ENCODE measurements at regions not wholly inside any gene's neighbourhood (a gene's known extent, or its start where the extent isn't known, plus 50 kb on each side); places are given as distances from the start of the nearest gene placed in this dataset.

DNA sequence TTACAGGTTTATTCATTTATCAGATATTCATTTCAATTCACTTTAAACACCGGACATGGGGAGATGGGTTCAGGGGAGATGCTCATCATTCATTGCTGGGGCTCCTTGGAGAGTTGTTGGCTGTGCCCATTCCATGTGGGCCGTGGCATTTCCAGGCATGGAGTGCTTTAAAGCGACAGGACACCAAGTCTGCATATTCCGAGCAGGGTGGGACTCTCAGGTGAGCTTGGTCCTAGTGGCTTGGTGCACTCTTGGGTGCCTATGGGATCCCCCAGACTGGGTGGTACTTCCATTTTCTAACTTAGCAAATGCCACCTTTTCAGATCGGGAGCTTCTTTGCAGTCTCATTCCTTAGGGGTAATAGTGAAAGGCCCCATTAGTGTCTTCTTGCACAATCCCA is 619.5 kb upstream of the CADM1 start:
- Histone ChIP-seq H2BK120ac (ENCODE audit: insufficient read depth, low read length, poor library complexity) (no peak overlapping the region), H3K4ac (ENCODE audit: low read depth, low read length) (no peak overlapping the region), H3K36me3 (ENCODE audit: control insufficient read depth in 1 of 2, insufficient read depth in 2 of 2, low read length in 2 of 2) (no peaks in the 10 kb centered on the region), H2BK5ac (ENCODE audit: low read depth, low read length, poor library complexity) (no peak overlapping the region), H3K9me3 (ENCODE audit: insufficient read depth, low read depth, low read length) (no peaks in the 10 kb centered on the region), H2AK5ac (ENCODE audit: low read length) (no peak overlapping the region), H3K27me3 (ENCODE audit: insufficient read depth, low read length) (no peaks in the 10 kb centered on the region), H2AFZ (ENCODE audit: insufficient read depth, low read length, poor library complexity) (no peak overlapping the region), H3K4me3 (ENCODE audit: low read depth, low read length) (no peak overlapping the region), H4K8ac (ENCODE audit: low read depth, low read length) (no peak overlapping the region), H3K14ac (ENCODE audit: low read length) (no peak overlapping the region), H3K4me1 (ENCODE audit: control insufficient read depth in 1 of 2, insufficient read depth in 2 of 2, low read length in 2 of 2) (peaks cover 3 to 7% of the 10 kb centered on the region in 2 experiments), H3K79me1 (ENCODE audit: low read length) (no peaks in the 10 kb centered on the region), H2BK12ac (ENCODE audit: low read length) (no peak overlapping the region), H3K4me2 (ENCODE audit: low read length) (no peak overlapping the region), H3K27ac (ENCODE audit: low read depth, low read length) (no peak overlapping the region), H3K9ac (ENCODE audit: low read length) (no peak overlapping the region), H3K18ac (ENCODE audit: low read length) (no peak overlapping the region), H3K79me2 (ENCODE audit: control insufficient read depth, insufficient read depth, low read length, poor library complexity) (no peaks in the 10 kb centered on the region), H4K91ac (ENCODE audit: low read depth, low read length) (no peak overlapping the region), H3K23ac (ENCODE audit: low read length) (no peak overlapping the region), H4K12ac (ENCODE audit: low read depth, low read length) (no peak overlapping the region)
- no peak for DNase-seq
- no CpG with 5 or more reads among the region's 5 CpGs for WGBS (ENCODE audit: extremely low coverage, insufficient coverage, insufficient read length)

DNA sequence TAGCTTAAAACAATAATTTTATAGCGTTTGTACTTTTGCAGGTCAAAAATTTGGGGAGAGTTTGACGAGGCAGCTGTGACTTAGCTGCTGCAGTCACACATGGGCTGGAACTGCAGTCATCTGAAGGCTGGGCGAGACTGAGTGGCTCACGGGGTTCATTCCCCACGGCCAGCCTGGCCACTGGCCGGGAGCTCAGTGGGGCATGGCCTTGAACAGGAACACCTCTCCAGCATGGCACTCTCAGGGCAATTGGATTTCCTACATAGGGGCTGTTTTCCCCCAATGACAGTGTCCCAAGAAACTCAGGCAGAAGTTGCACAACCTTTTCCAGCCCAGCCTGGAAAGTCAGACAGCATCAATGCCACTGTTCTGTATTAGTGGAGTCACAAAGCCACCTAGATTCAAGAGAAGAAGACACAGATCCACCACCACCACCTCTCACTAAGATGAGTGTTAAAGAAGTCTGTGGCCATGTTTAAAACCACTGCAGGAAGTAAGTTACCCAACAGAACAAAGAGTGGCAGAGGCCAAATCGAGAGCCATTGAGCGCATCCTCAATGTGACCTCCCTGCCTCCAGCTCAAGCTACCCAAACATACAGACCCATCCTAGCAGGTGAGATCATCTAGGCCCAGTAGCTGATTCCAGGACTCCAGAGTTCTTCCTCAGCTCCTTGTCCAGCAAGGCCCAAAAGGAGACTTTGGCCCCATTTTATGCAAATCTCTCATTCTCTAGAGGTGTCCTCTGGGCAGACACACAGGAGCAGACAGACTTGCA is 618.7 kb upstream of the CADM1 start:
- no CpG with 5 or more reads among the region's 8 CpGs for WGBS (ENCODE audit: extremely low coverage, insufficient coverage, insufficient read length)
- Histone ChIP-seq H3K4me2 (ENCODE audit: low read length) (no peak overlapping the region), H3K4me1 (ENCODE audit: control insufficient read depth in 1 of 2, insufficient read depth in 2 of 2, low read length in 2 of 2) (peaks cover 3 to 7% of the 10 kb centered on the region in 2 experiments), H4K12ac (ENCODE audit: low read depth, low read length) (no peak overlapping the region), H3K9me3 (ENCODE audit: insufficient read depth, low read depth, low read length) (no peaks in the 10 kb centered on the region), H3K79me1 (ENCODE audit: low read length) (no peaks in the 10 kb centered on the region), H3K79me2 (ENCODE audit: control insufficient read depth, insufficient read depth, low read length, poor library complexity) (no peaks in the 10 kb centered on the region), H4K91ac (ENCODE audit: low read depth, low read length) (no peak overlapping the region), H2BK12ac (ENCODE audit: low read length) (no peak overlapping the region), H3K36me3 (ENCODE audit: control insufficient read depth in 1 of 2, insufficient read depth in 2 of 2, low read length in 2 of 2) (no peaks in the 10 kb centered on the region), H4K8ac (ENCODE audit: low read depth, low read length) (no peak overlapping the region), H3K27me3 (ENCODE audit: insufficient read depth, low read length) (no peaks in the 10 kb centered on the region), H2BK5ac (ENCODE audit: low read depth, low read length, poor library complexity) (no peak overlapping the region), H2AK5ac (ENCODE audit: low read length) (no peak overlapping the region), H2BK120ac (ENCODE audit: insufficient read depth, low read length, poor library complexity) (no peak overlapping the region), H3K9ac (ENCODE audit: low read length) (peak overlapping the region; percentile 9), H3K27ac (ENCODE audit: low read depth, low read length) (no peak overlapping the region), H3K14ac (ENCODE audit: low read length) (no peak overlapping the region), H2AFZ (ENCODE audit: insufficient read depth, low read length, poor library complexity) (no peak overlapping the region), H3K23ac (ENCODE audit: low read length) (no peak overlapping the region), H3K4ac (ENCODE audit: low read depth, low read length) (no peak overlapping the region), H3K18ac (ENCODE audit: low read length) (no peak overlapping the region), H3K4me3 (ENCODE audit: low read depth, low read length) (no peak overlapping the region)
- DNase-seq: no peak

DNA sequence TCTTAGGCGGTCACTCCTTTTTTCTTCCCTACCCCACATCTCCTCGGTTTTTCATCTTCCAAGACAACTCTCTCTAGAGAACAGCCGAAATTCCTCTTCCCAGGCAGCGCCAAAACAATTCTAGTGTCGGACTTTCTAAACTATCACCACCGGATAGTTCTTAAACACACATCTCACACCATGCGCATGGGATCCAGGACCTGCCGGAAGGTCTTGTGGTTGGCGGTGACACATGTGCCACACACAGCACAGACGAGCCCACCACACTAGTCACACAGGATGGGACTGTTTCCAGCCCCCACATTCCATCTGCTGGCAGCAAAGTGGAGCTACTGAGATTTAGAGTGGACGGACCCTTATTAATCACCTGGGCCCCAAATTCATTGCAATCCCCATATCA is 614.9 kb upstream of the CADM1 start:
- Histone ChIP-seq H3K36me3 (ENCODE audit: control insufficient read depth in 1 of 2, insufficient read depth in 2 of 2, low read length in 2 of 2) (no peaks in the 10 kb centered on the region), H4K12ac (ENCODE audit: low read depth, low read length) (no peak overlapping the region), H3K4me1 (ENCODE audit: control insufficient read depth in 1 of 2, insufficient read depth in 2 of 2, low read length in 2 of 2) (no peaks in the 10 kb centered on the region), H3K9ac (ENCODE audit: low read length) (no peak overlapping the region), H2BK5ac (ENCODE audit: low read depth, low read length, poor library complexity) (no peak overlapping the region), H3K14ac (ENCODE audit: low read length) (no peak overlapping the region), H3K23ac (ENCODE audit: low read length) (no peak overlapping the region), H3K4ac (ENCODE audit: low read depth, low read length) (no peak overlapping the region), H3K79me1 (ENCODE audit: low read length) (no peaks in the 10 kb centered on the region), H2BK120ac (ENCODE audit: insufficient read depth, low read length, poor library complexity) (no peak overlapping the region), H3K4me3 (ENCODE audit: low read depth, low read length) (no peak overlapping the region), H3K27me3 (ENCODE audit: insufficient read depth, low read length) (no peaks in the 10 kb centered on the region), H3K9me3 (ENCODE audit: insufficient read depth, low read depth, low read length) (peaks cover 7% of the 10 kb centered on the region), H4K8ac (ENCODE audit: low read depth, low read length) (no peak overlapping the region), H2AK5ac (ENCODE audit: low read length) (no peak overlapping the region), H3K18ac (ENCODE audit: low read length) (no peak overlapping the region), H2AFZ (ENCODE audit: insufficient read depth, low read length, poor library complexity) (no peak overlapping the region), H3K27ac (ENCODE audit: low read depth, low read length) (no peak overlapping the region), H2BK12ac (ENCODE audit: low read length) (no peak overlapping the region), H4K91ac (ENCODE audit: low read depth, low read length) (no peak overlapping the region), H3K4me2 (ENCODE audit: low read length) (no peak overlapping the region), H3K79me2 (ENCODE audit: control insufficient read depth, insufficient read depth, low read length, poor library complexity) (no peaks in the 10 kb centered on the region)
- no peak for DNase-seq
- no CpG with 5 or more reads among the region's 11 CpGs for WGBS (ENCODE audit: extremely low coverage, insufficient coverage, insufficient read length)

DNA sequence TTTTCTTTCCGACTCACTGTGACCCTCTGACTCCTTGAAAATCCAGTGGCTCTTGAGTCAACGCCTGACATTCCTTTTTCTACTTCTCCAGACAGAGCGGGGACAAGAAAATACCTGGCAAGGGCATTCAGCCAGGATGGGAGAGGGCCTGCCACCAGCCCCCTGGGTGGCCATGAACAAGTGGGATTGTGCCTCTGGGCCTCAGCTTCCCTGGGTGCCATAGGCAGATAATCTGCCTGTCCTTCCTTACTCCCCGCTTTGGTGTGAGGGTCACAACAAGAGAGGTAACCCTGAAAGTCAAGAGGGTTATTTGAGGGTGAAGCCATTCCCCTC is 613.9 kb upstream of the CADM1 start:
- H2BK5ac ChIP-seq (ENCODE audit: low read depth, low read length, poor library complexity): no peak overlapping the region
- no peak overlapping the region for H3K4me2 ChIP-seq (ENCODE audit: low read length)
- H2AFZ ChIP-seq (ENCODE audit: insufficient read depth, low read length, poor library complexity): no peak overlapping the region
- H3K23ac ChIP-seq (ENCODE audit: low read length): no peak overlapping the region
- H3K4me3 ChIP-seq (ENCODE audit: low read depth, low read length): no peak overlapping the region
- no peak overlapping the region for H2BK120ac ChIP-seq (ENCODE audit: insufficient read depth, low read length, poor library complexity)
- no peak overlapping the region for H3K9ac ChIP-seq (ENCODE audit: low read length)
- no peak overlapping the region for H2BK12ac ChIP-seq (ENCODE audit: low read length)
- H3K4me1 ChIP-seq (ENCODE audit: control insufficient read depth in 1 of 2, insufficient read depth in 2 of 2, low read length in 2 of 2): no peaks in the 10 kb centered on the region
- no peak overlapping the region for H4K8ac ChIP-seq (ENCODE audit: low read depth, low read length)
- H3K18ac ChIP-seq (ENCODE audit: low read length): no peak overlapping the region
- H3K14ac ChIP-seq (ENCODE audit: low read length): no peak overlapping the region
- no peak overlapping the region for H4K12ac ChIP-seq (ENCODE audit: low read depth, low read length)
- H3K79me2 ChIP-seq (ENCODE audit: control insufficient read depth, insufficient read depth, low read length, poor library complexity): no peaks in the 10 kb centered on the region
- no peak overlapping the region for H4K91ac ChIP-seq (ENCODE audit: low read depth, low read length)
- H3K4ac ChIP-seq (ENCODE audit: low read depth, low read length): no peak overlapping the region
- H2AK5ac ChIP-seq (ENCODE audit: low read length): no peak overlapping the region
- peaks cover 10% of the 10 kb centered on the region for H3K9me3 ChIP-seq (ENCODE audit: insufficient read depth, low read depth, low read length)
- no peaks in the 10 kb centered on the region for H3K27me3 ChIP-seq (ENCODE audit: insufficient read depth, low read length)
- WGBS (ENCODE audit: extremely low coverage, insufficient coverage, insufficient read length): no CpG with 5 or more reads among the region's 4 CpGs
- DNase-seq: no peak
- H3K36me3 ChIP-seq (ENCODE audit: control insufficient read depth in 1 of 2, insufficient read depth in 2 of 2, low read length in 2 of 2): no peaks in the 10 kb centered on the region
- H3K79me1 ChIP-seq (ENCODE audit: low read length): no peaks in the 10 kb centered on the region
- H3K27ac ChIP-seq (ENCODE audit: low read depth, low read length): no peak overlapping the region

All from trophoblast cell (in vitro differentiated cells and primary cell).